Activated CD4-positive, CD25-positive, alpha-beta regulatory T cell (primary cell): ENCODE measurements at regions not wholly inside any gene's neighbourhood (a gene's known extent, or its start where the extent isn't known, plus 50 kb on each side); places are given as distances from the start of the nearest gene placed in this dataset.

Experiments
- DNase-seq, 4 experiments: peaks; one replicate each; lab custom pipeline; 2025; lab: John Stamatoyannopoulos, UW

DNA sequence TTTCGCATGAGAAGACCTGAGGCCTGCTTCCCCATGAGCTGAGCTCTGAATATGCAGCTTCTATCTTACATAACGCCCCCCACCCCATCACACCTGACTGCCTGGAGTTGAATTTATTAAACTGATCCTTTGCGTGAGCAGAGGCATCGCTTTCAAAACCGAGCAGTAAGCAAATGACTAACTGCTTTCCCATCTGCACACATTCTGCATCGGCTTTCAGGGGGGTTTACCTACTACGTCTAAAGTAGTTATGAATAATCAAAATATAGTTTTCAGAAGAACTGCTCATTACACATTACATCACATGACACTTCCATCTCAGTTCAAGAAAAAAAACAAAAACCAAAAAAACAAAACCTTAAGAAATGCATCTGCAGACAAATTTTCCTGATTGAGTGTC lies 54.7 kb upstream of the EGR2 start:
- peak in 1 of 4 experiments; percentile 10 for DNase-seq

GRCh38 chr10:62869958-62870357 lies 53.8 kb upstream of the EGR2 start:
- DNase-seq, result no peak

DNA sequence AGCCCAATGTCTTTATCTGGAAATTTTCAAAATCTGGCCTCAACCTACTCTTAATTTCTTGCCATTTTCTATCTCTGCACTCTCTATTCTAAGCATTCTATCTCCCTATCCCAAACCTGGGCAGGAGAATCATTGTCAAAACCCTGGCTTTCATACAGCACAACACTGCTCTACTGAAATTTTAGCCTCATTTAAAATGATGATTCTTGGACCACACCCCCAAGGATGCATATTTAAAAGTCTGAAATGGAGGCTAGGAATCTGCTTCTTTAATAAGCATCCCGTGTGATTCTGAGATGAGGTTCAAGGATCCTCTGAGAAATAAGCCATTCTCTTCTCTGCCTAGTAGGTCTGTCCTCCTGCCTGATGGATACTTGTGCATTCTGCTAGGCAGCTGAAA lies 50.8 kb upstream of the EGR2 start:
- no peak for DNase-seq

- DNase-seq, result no peak
These were observed 50.3 kb upstream of the EGR2 start for GRCh38 chr10:62866451-62866850.
